Peyer's patch (tissue), 4 donors: ENCODE measurements at regions not wholly inside any gene's neighbourhood (a gene's known extent, or its start where the extent isn't known, plus 50 kb on each side); places are given as distances from the start of the nearest gene placed in this dataset.

ENCODE experiments used
- POLR2A ChIP-seq, 2 donors: fragments of 450-650 bp; IDR thresholded peaks; one replicate each; pipeline ENCODE4 v1.5.1; 2017; ENCODE audit warnings: antibody characterized with exemption in 2 of 2, mild to moderate bottlenecking in 2 of 2, moderate library complexity in 2 of 2
- TF ChIP-seq, protein P1 (sequence below), 6 experiments: fragments of 450-650 bp in 4 of 6; fragments of 200-600 bp in 2 of 6; sonication (generic) in 1 of 6; IDR thresholded peaks; one replicate each; pipeline ENCODE4 v1.5.1; 2017 to 2019; ENCODE audit warnings: antibody characterized with exemption in 6 of 6, mild to moderate bottlenecking in 3 of 6, moderate library complexity in 1 of 6

DNA sequence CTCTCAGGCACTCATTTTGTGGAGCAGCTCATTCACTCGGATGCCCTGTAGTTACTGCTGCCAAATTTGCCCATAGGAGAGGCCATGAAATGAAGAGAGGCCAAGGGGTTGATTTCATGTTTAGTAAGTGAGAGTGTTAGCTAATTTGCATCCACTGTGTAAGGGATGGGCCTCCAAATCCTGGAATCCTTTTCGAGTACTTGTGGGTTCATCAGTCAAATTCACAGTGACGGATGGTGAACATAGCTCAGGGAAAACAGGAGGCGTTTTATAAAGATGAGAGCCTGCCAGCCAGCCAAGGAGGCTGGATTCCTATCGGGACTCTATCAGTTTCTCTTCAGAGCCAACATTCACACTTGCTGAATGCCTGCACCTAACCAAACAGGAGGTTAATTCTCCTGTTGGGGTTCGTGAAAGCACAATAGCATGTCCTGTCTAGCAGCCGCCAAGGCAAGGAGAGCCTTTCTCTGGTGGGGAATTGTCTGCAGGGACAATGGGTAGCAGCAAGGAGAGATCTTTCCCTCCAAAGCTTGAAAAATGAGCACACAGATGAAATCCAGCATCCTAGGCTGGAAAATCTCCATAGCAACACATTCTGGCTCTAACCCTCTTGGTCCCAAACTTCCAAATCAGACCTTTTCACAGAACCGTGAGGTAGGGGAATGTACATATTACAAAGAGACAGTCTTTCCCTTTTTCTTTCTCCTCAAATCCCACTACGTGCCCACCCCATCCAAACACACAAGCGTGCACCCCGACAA, 231.4 kb upstream of the ECI2 start:
- TF ChIP-seq, protein P1, sequence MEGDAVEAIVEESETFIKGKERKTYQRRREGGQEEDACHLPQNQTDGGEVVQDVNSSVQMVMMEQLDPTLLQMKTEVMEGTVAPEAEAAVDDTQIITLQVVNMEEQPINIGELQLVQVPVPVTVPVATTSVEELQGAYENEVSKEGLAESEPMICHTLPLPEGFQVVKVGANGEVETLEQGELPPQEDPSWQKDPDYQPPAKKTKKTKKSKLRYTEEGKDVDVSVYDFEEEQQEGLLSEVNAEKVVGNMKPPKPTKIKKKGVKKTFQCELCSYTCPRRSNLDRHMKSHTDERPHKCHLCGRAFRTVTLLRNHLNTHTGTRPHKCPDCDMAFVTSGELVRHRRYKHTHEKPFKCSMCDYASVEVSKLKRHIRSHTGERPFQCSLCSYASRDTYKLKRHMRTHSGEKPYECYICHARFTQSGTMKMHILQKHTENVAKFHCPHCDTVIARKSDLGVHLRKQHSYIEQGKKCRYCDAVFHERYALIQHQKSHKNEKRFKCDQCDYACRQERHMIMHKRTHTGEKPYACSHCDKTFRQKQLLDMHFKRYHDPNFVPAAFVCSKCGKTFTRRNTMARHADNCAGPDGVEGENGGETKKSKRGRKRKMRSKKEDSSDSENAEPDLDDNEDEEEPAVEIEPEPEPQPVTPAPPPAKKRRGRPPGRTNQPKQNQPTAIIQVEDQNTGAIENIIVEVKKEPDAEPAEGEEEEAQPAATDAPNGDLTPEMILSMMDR (IDR thresholded peaks at IDR 0.05) = no peak
- no peak for TF ChIP-seq POLR2A (IDR thresholded peaks at IDR 0.05)
